ENCODE measurements at regions not wholly inside any gene's neighbourhood (a gene's known extent, or its start where the extent isn't known, plus 50 kb on each side); places are given as distances from the start of the nearest gene placed in this dataset.
"Not testable (repeated sequence)": the region's sequence is repeated elsewhere in the genome, so short reads cannot be mapped to it uniquely, and the experiment has no call there.

DNA sequence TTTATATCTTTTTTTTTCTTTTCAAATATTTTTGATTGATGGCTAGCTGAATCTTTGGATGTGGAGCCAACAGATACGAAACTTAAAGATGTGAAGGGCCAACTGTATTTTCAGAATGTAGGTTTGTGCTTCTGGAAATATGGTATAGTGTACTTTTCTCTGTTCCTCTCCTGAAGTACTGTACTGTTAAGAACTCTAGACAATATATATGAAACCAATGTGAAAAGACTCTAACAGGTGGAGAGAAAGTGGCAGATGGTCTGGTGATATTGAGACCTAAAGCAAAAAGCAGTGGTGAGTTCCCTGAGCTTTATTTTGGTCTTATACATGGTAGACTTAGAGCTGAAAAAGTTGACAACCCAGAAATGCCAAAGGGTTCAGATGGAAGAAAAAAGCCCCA lies 185.0 kb upstream of the GRIN3A start:
- Histone ChIP-seq H3K4me1 (ENCODE audit: control insufficient read depth, insufficient read depth, low read length, poor library complexity, severe bottlenecking) (no peaks in the 10 kb centered on the region), H3K36me3 (ENCODE audit: control insufficient read depth, insufficient read depth, low read length) (no peaks in the 10 kb centered on the region), H3K27me3 (ENCODE audit: control insufficient read depth, insufficient read depth, low read length) (no peaks in the 10 kb centered on the region), H3K27ac (ENCODE audit: insufficient read depth, low read length, poor library complexity, severe bottlenecking) (no peak overlapping the region), H3K9me3 (ENCODE audit: control insufficient read depth in 2 of 2, low read length in 2 of 2) (no peaks in the 10 kb centered on the region), H3K4me3 (ENCODE audit: low read depth, low read length) (no peak overlapping the region)
- no peak overlapping the region for H3K27ac Mint-ChIP-seq
- peaks cover 0 to 7% (median 0%) of the 10 kb centered on the region in 7 donors for H3K9me3 Mint-ChIP-seq
- no peak for ATAC-seq (ENCODE audit: low read depth in 2 of 2)
- H3K27me3 Mint-ChIP-seq, result no peaks in the 10 kb centered on the region
- H3K36me3 Mint-ChIP-seq, result no peaks in the 10 kb centered on the region
- H3K4me3 Mint-ChIP-seq, result no peak overlapping the region
- no peak for DNase-seq
- H3K4me1 Mint-ChIP-seq, result no peaks in the 10 kb centered on the region

DNA sequence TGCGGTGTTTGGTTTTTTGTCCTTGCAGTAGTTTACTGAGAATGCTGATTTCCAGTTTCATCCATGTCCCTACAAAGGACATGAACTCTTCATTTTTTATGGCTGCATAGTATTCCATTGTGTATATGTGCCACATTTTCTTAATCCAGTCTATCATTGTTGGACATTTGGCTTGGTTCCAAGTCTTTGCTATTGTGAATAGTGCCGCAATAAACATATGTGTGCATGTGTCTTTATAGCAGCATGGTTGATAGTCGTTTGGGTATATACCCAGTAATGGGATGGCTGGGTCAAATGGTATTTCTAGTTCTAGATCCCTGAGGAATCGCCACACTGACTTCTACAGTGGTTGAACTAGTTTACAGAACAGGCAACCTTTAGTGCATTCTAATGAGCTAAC lies 178.5 kb upstream of the GRIN3A start:
- not testable (repeated sequence) for H3K27ac Mint-ChIP-seq; DNase-seq; H3K4me1 Mint-ChIP-seq; ATAC-seq (ENCODE audit: low read depth in 2 of 2); H3K4me3 ChIP-seq (ENCODE audit: low read depth, low read length); H3K4me1 ChIP-seq (ENCODE audit: control insufficient read depth, insufficient read depth, low read length, poor library complexity, severe bottlenecking); H3K36me3 Mint-ChIP-seq; H3K36me3 ChIP-seq (ENCODE audit: control insufficient read depth, insufficient read depth, low read length); H3K27ac ChIP-seq (ENCODE audit: insufficient read depth, low read length, poor library complexity, severe bottlenecking); H3K27me3 ChIP-seq (ENCODE audit: control insufficient read depth, insufficient read depth, low read length); H3K9me3 Mint-ChIP-seq; H3K27me3 Mint-ChIP-seq; H3K4me3 Mint-ChIP-seq; H3K9me3 ChIP-seq (ENCODE audit: control insufficient read depth in 2 of 2, low read length in 2 of 2)

DNA sequence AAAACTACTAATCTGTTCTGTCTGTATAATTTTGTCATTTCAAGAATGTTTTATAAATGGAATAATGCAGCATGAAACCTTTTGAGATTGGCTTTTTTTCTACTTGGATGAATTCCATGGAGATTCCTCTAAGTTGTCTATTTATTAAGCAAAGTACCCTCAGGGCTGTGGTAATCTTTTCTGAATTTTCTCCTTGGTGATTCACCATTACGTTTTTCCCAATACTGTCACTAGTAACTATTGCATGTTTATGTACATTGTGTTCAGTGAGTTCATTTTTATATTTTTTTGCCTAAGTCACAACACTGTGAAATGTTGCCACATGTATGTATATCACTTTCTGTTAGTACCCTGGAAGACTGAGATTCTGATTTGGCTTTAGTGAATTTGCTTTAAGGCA lies 177.0 kb upstream of the GRIN3A start:
- H3K27me3 ChIP-seq (ENCODE audit: control insufficient read depth, insufficient read depth, low read length), result no peaks in the 10 kb centered on the region
- no peak overlapping the region for H3K4me3 ChIP-seq (ENCODE audit: low read depth, low read length)
- no peak overlapping the region for H3K27ac Mint-ChIP-seq

DNA sequence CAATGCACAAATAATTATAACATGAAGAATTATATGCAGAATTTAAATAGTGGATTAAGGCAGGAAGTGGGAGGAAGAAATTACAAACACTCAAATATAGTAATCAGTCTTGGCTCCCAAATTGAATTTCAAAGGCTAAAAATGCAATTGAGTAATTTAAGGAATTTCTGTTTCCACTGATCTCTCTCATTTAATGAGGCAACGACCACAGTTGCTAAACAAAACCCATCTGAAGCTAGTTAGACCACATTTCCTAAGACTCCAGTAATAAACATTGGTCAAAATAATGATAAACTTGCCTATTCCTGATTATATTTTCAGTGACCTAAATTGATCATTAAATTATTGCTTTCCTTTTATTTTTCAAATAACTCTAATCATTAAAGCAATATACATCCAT lies 174.3 kb upstream of the GRIN3A start:
- H3K9me3 ChIP-seq (ENCODE audit: control insufficient read depth in 2 of 2, low read length in 2 of 2), result no peaks in the 10 kb centered on the region
- H3K36me3 ChIP-seq (ENCODE audit: control insufficient read depth, insufficient read depth, low read length), result no peaks in the 10 kb centered on the region
- no peak overlapping the region for H3K27ac ChIP-seq (ENCODE audit: insufficient read depth, low read length, poor library complexity, severe bottlenecking)
- Mint-ChIP-seq H3K9me3 (peaks cover 0 to 5% (median 3%) of the 10 kb centered on the region in 7 donors), H3K36me3 (no peaks in the 10 kb centered on the region), H3K4me3 (no peak overlapping the region), H3K4me1 (no peaks in the 10 kb centered on the region), H3K27ac (no peak overlapping the region), H3K27me3 (no peaks in the 10 kb centered on the region)
- ATAC-seq (ENCODE audit: low read depth in 2 of 2) (no peak), DNase-seq (no peak)
- no peaks in the 10 kb centered on the region for H3K4me1 ChIP-seq (ENCODE audit: control insufficient read depth, insufficient read depth, low read length, poor library complexity, severe bottlenecking)
- H3K27me3 ChIP-seq (ENCODE audit: control insufficient read depth, insufficient read depth, low read length), result no peaks in the 10 kb centered on the region
- H3K4me3 ChIP-seq (ENCODE audit: low read depth, low read length), result no peak overlapping the region

More for the DNA sequence above, 177.0 kb upstream of the GRIN3A start:
- no peaks in the 10 kb centered on the region for H3K27me3 Mint-ChIP-seq
- H3K4me1 Mint-ChIP-seq, result no peaks in the 10 kb centered on the region
- H3K4me3 Mint-ChIP-seq, result no peak overlapping the region
- Histone ChIP-seq H3K9me3 (ENCODE audit: control insufficient read depth in 2 of 2, low read length in 2 of 2) (no peaks in the 10 kb centered on the region), H3K27ac (ENCODE audit: insufficient read depth, low read length, poor library complexity, severe bottlenecking) (no peak overlapping the region), H3K4me1 (ENCODE audit: control insufficient read depth, insufficient read depth, low read length, poor library complexity, severe bottlenecking) (no peaks in the 10 kb centered on the region), H3K36me3 (ENCODE audit: control insufficient read depth, insufficient read depth, low read length) (no peaks in the 10 kb centered on the region)
- ATAC-seq (ENCODE audit: low read depth in 2 of 2), result no peak
- DNase-seq, result no peak
- peaks cover 0 to 5% (median 0%) of the 10 kb centered on the region in 7 donors for H3K9me3 Mint-ChIP-seq
- no peaks in the 10 kb centered on the region for H3K36me3 Mint-ChIP-seq

DNA sequence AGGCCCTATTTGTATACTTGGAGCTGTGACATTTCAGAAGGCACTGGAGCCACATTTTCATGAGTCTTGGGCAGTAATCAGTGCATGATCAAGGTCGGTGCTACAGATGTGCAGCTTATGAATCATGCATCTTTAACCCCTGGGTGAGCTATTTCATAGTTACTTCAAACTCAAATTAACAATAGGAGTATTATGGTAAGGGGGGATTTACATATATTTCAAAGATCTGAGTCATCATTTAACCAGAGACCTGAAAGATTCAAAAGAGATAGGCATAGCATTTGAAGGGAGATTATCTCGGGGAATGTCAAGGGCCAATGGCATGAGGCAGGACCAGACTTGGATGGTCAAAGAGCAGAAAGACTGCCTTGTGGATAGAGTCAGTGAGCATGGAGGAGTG lies 169.0 kb upstream of the GRIN3A start:
- H3K4me3 ChIP-seq (ENCODE audit: low read depth, low read length), result no peak overlapping the region
- no peaks in the 10 kb centered on the region for H3K4me1 Mint-ChIP-seq

DNA sequence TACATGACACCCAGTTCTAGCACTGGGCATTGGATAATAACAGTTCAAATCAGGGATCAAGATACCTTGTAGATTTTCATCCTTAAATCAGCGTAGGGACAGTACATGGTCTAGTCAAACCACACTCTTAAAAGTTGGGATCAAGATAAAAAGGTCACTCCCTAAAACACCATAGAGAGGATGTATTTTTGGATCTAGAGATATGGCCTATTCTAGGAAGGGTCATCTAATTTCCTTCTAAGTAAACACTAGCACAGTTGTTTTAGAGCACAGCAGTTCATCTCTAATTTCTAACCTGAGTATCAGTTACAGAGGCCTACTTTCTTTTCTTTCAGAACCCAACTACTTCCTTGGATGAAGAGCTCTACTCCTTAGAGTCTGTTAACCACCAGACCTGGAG lies 166.4 kb upstream of the GRIN3A start:
- H3K27ac ChIP-seq (ENCODE audit: insufficient read depth, low read length, poor library complexity, severe bottlenecking), result no peak overlapping the region
- Mint-ChIP-seq H3K4me3 (no peak overlapping the region), H3K27ac (no peak overlapping the region), H3K36me3 (no peaks in the 10 kb centered on the region), H3K9me3 (peaks cover 0 to 8% (median 3%) of the 10 kb centered on the region in 7 donors), H3K4me1 (no peaks in the 10 kb centered on the region), H3K27me3 (no peaks in the 10 kb centered on the region)
- H3K4me1 ChIP-seq (ENCODE audit: control insufficient read depth, insufficient read depth, low read length, poor library complexity, severe bottlenecking), result no peaks in the 10 kb centered on the region
- H3K9me3 ChIP-seq (ENCODE audit: control insufficient read depth in 2 of 2, low read length in 2 of 2), result no peaks in the 10 kb centered on the region
- DNase-seq (no peak), ATAC-seq (ENCODE audit: low read depth in 2 of 2) (no peak)
- no peak overlapping the region for H3K4me3 ChIP-seq (ENCODE audit: low read depth, low read length)
- H3K27me3 ChIP-seq (ENCODE audit: control insufficient read depth, insufficient read depth, low read length), result no peaks in the 10 kb centered on the region
- H3K36me3 ChIP-seq (ENCODE audit: control insufficient read depth, insufficient read depth, low read length), result no peaks in the 10 kb centered on the region

More for the DNA sequence above, 169.0 kb upstream of the GRIN3A start:
- Mint-ChIP-seq H3K27ac (no peak overlapping the region), H3K4me3 (no peak overlapping the region), H3K27me3 (no peaks in the 10 kb centered on the region), H3K9me3 (peaks cover 0 to 8% (median 3%) of the 10 kb centered on the region in 7 donors), H3K36me3 (no peaks in the 10 kb centered on the region)
- Histone ChIP-seq H3K27ac (ENCODE audit: insufficient read depth, low read length, poor library complexity, severe bottlenecking) (no peak overlapping the region), H3K27me3 (ENCODE audit: control insufficient read depth, insufficient read depth, low read length) (no peaks in the 10 kb centered on the region), H3K9me3 (ENCODE audit: control insufficient read depth in 2 of 2, low read length in 2 of 2) (no peaks in the 10 kb centered on the region), H3K4me1 (ENCODE audit: control insufficient read depth, insufficient read depth, low read length, poor library complexity, severe bottlenecking) (no peaks in the 10 kb centered on the region), H3K36me3 (ENCODE audit: control insufficient read depth, insufficient read depth, low read length) (no peaks in the 10 kb centered on the region)
- DNase-seq (no peak), ATAC-seq (ENCODE audit: low read depth in 2 of 2) (no peak)

DNA sequence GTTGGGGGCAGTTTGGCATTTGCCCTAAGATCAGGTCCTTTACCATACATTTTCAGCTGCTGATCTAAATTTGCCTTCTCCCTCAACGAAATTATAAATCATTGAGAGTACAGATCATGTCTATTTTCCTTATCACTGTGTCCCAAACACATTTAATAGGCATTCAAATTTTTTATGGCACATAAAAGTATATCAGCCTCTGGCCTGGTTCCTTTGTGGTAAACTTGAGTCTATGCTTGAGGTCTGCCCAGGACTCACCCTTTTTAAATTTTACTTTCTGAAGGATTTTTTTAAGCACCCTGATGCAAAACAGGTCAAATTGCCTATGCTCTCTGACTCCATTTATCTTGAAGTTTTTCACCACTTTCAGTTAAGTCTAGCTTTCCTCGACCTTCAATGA lies 163.6 kb upstream of the GRIN3A start:
- no peak overlapping the region for H3K27ac Mint-ChIP-seq
- H3K27me3 Mint-ChIP-seq, result no peaks in the 10 kb centered on the region
- Histone ChIP-seq H3K4me1 (ENCODE audit: control insufficient read depth, insufficient read depth, low read length, poor library complexity, severe bottlenecking) (no peaks in the 10 kb centered on the region), H3K4me3 (ENCODE audit: low read depth, low read length) (no peak overlapping the region), H3K27me3 (ENCODE audit: control insufficient read depth, insufficient read depth, low read length) (no peaks in the 10 kb centered on the region), H3K27ac (ENCODE audit: insufficient read depth, low read length, poor library complexity, severe bottlenecking) (no peak overlapping the region), H3K9me3 (ENCODE audit: control insufficient read depth in 2 of 2, low read length in 2 of 2) (no peaks in the 10 kb centered on the region), H3K36me3 (ENCODE audit: control insufficient read depth, insufficient read depth, low read length) (no peaks in the 10 kb centered on the region)
- no peaks in the 10 kb centered on the region for H3K36me3 Mint-ChIP-seq
- no peak overlapping the region for H3K4me3 Mint-ChIP-seq
- H3K9me3 Mint-ChIP-seq, result peaks cover 0 to 2% (median 0%) of the 10 kb centered on the region in 7 donors
- DNase-seq (no peak), ATAC-seq (ENCODE audit: low read depth in 2 of 2) (no peak)
- no peaks in the 10 kb centered on the region for H3K4me1 Mint-ChIP-seq

DNA sequence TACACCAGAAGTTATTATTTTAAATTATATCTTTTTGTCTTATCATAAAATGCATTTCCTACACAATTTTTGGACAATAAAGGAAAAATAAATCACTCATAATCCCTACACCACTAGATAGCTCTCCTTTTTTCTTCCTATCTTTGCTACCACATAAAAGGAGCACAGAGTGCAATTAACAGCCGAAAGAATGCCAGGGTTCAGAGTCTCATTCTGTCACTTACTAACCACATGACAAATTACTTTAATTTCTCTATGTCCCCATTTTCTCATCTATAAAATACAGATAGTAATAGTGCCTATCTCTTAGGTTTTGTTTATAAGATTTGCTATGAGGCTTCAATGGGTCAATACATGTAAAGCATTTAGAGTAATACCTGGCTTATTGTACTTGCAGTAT lies 158.7 kb upstream of the GRIN3A start:
- no peaks in the 10 kb centered on the region for H3K4me1 Mint-ChIP-seq
- H3K36me3 Mint-ChIP-seq, result no peaks in the 10 kb centered on the region
- no peaks in the 10 kb centered on the region for H3K36me3 ChIP-seq (ENCODE audit: control insufficient read depth, insufficient read depth, low read length)
- ATAC-seq (ENCODE audit: low read depth in 2 of 2), result no peak
- no peak overlapping the region for H3K27ac Mint-ChIP-seq
- no peaks in the 10 kb centered on the region for H3K9me3 ChIP-seq (ENCODE audit: control insufficient read depth in 2 of 2, low read length in 2 of 2)
- no peak overlapping the region for H3K4me3 Mint-ChIP-seq
- no peaks in the 10 kb centered on the region for H3K27me3 ChIP-seq (ENCODE audit: control insufficient read depth, insufficient read depth, low read length)
- H3K4me1 ChIP-seq (ENCODE audit: control insufficient read depth, insufficient read depth, low read length, poor library complexity, severe bottlenecking), result no peaks in the 10 kb centered on the region
- no peaks in the 10 kb centered on the region for H3K9me3 Mint-ChIP-seq
- DNase-seq, result no peak
- no peaks in the 10 kb centered on the region for H3K27me3 Mint-ChIP-seq
- no peak overlapping the region for H3K4me3 ChIP-seq (ENCODE audit: low read depth, low read length)
- H3K27ac ChIP-seq (ENCODE audit: insufficient read depth, low read length, poor library complexity, severe bottlenecking), result no peak overlapping the region
